ENCODE measurements at regions not wholly inside any gene's neighbourhood (a gene's known extent, or its start where the extent isn't known, plus 50 kb on each side); places are given as distances from the start of the nearest gene placed in this dataset.
"Not testable (repeated sequence)": the region's sequence is repeated elsewhere in the genome, so short reads cannot be mapped to it uniquely, and the experiment has no call there.

GRCh38 chr13:99693852-99694611 is 192.8 kb downstream of the TM9SF2 start:
- no peak for DNase-seq

- DNase-seq = no peak
Observed at GRCh38 chr13:99693351-99693750, 192.1 kb downstream of the TM9SF2 start.

- DNase-seq = no peak
Observed at GRCh38 chr13:99692854-99693253, 191.6 kb downstream of the TM9SF2 start.

- no peak for DNase-seq
Observed at GRCh38 chr13:99691552-99691951, 190.3 kb downstream of the TM9SF2 start.

- no peak for DNase-seq
Observed at GRCh38 chr13:99690426-99691174, 189.3 kb downstream of the TM9SF2 start.

- DNase-seq = no peak
Observed at GRCh38 chr13:99689955-99690354, 188.7 kb downstream of the TM9SF2 start.

GRCh38 chr13:99688776-99689175 is 187.5 kb downstream of the TM9SF2 start:
- DNase-seq = no peak

- DNase-seq = no peak
Observed at GRCh38 chr13:99687723-99688397, 186.6 kb downstream of the TM9SF2 start.

GRCh38 chr13:99686944-99687411 is 185.7 kb downstream of the TM9SF2 start:
- DNase-seq = no peak

GRCh38 chr13:99686157-99686572 is 184.9 kb downstream of the TM9SF2 start:
- DNase-seq = no peak

- no peak for DNase-seq
Observed at GRCh38 chr13:99681695-99682094, 180.4 kb downstream of the TM9SF2 start.

- no peak for DNase-seq
Observed at GRCh38 chr13:99677116-99677951, 176.1 kb downstream of the TM9SF2 start.

GRCh38 chr13:99671746-99672145 is 170.5 kb downstream of the TM9SF2 start:
- no peak for DNase-seq

GRCh38 chr13:99669096-99669495 is 167.8 kb downstream of the TM9SF2 start:
- DNase-seq = not testable (repeated sequence)

- no peak for DNase-seq
Observed at GRCh38 chr13:99666146-99666805, 165.0 kb downstream of the TM9SF2 start.

GRCh38 chr13:99665711-99666110 is 164.4 kb downstream of the TM9SF2 start:
- DNase-seq = no peak

GRCh38 chr13:99663908-99664307 is 162.6 kb downstream of the TM9SF2 start:
- no peak for DNase-seq

- no peak for DNase-seq
Observed at GRCh38 chr13:99663185-99663825, 162.0 kb downstream of the TM9SF2 start.

GRCh38 chr13:99662678-99663077 is 161.4 kb downstream of the TM9SF2 start:
- no peak for DNase-seq

GRCh38 chr13:99661791-99662190 is 160.5 kb downstream of the TM9SF2 start:
- no peak for DNase-seq

- no peak for DNase-seq
Observed at GRCh38 chr13:99659866-99660554, 158.7 kb downstream of the TM9SF2 start.

Data from stimulated activated CD4-positive, alpha-beta T cell treated with anti-CD3 and anti-CD28 coated beads, Interleukin-2, amount 100 ng/mL, for 24 hours (primary cell).